T-helper 9 cell (primary cell): ENCODE measurements at regions not wholly inside any gene's neighbourhood (a gene's known extent, or its start where the extent isn't known, plus 50 kb on each side); places are given as distances from the start of the nearest gene placed in this dataset.
"Not testable (repeated sequence)": the region's sequence is repeated elsewhere in the genome, so short reads cannot be mapped to it uniquely, and the experiment has no call there.

Source experiments
- DNase-seq: peaks from one replicate; pipeline ENCODE4 v3.0.0-alpha.2; 2020

GRCh38 chr12:60197589-60197988, 601.8 kb downstream of the SLC16A7 start:
- no peak for DNase-seq

GRCh38 chr12:60201891-60202290, 606.1 kb downstream of the SLC16A7 start:
- no peak for DNase-seq

GRCh38 chr12:60205500-60205899, 609.7 kb downstream of the SLC16A7 start:
- no peak for DNase-seq

- no peak for DNase-seq
Observed at GRCh38 chr12:60209521-60209920, 613.7 kb downstream of the SLC16A7 start.

- no peak for DNase-seq
Observed at GRCh38 chr12:60209933-60210332, 614.1 kb downstream of the SLC16A7 start.

- no peak for DNase-seq
Observed at GRCh38 chr12:60210756-60211155, 614.9 kb downstream of the SLC16A7 start.

- DNase-seq, result no peak
Observed at GRCh38 chr12:60211244-60211643, 615.4 kb downstream of the SLC16A7 start.

- DNase-seq, result no peak
Observed at GRCh38 chr12:60212159-60213000, 616.6 kb downstream of the SLC16A7 start.

GRCh38 chr12:60213272-60213671, 617.4 kb downstream of the SLC16A7 start:
- DNase-seq, result not testable (repeated sequence)

- DNase-seq, result no peak
Observed at GRCh38 chr12:60216226-60216625, 620.4 kb downstream of the SLC16A7 start.

- DNase-seq, result no peak
Observed at GRCh38 chr12:60223242-60223641, 627.4 kb downstream of the SLC16A7 start.

GRCh38 chr12:60225216-60226000, 629.6 kb downstream of the SLC16A7 start:
- DNase-seq, result no peak

GRCh38 chr12:60227916-60228315, 632.1 kb downstream of the SLC16A7 start:
- no peak for DNase-seq

GRCh38 chr12:60230056-60230455, 634.2 kb downstream of the SLC16A7 start:
- no peak for DNase-seq

- DNase-seq, result no peak
Observed at GRCh38 chr12:60231303-60231702, 635.5 kb downstream of the SLC16A7 start.

GRCh38 chr12:60231976-60232907, 636.4 kb downstream of the SLC16A7 start:
- DNase-seq, result no peak

GRCh38 chr12:60234611-60235195, 638.9 kb downstream of the SLC16A7 start:
- DNase-seq, result not testable (repeated sequence)

GRCh38 chr12:60235261-60235660, 639.4 kb downstream of the SLC16A7 start:
- no peak for DNase-seq

GRCh38 chr12:60236416-60236815, 640.6 kb downstream of the SLC16A7 start:
- not testable (repeated sequence) for DNase-seq

GRCh38 chr12:60240891-60241290, 645.1 kb downstream of the SLC16A7 start:
- no peak for DNase-seq

GRCh38 chr12:60251091-60251490, 655.3 kb downstream of the SLC16A7 start:
- DNase-seq, result no peak

GRCh38 chr12:60252359-60253096, 656.7 kb downstream of the SLC16A7 start:
- DNase-seq, result no peak
